A549 (cell line): ENCODE measurements at regions not wholly inside any gene's neighbourhood (a gene's known extent, or its start where the extent isn't known, plus 50 kb on each side); places are given as distances from the start of the nearest gene placed in this dataset.
A peak's percentile ranks its signal among the peaks of the same experiment; 100 is the strongest.

Source experiments
- ATAC-seq, 2 experiments: fragments of 200-7000 bp in 1 of 2; fragments of >200 bp in 1 of 2; cut with Nextera tagmentation in 1 of 2; cut with Tn5 transposase in 1 of 2; 3 replicates each; pipeline versions ENCODE4 v1.8.0 to v1.9.1; 2018 to 2020; ENCODE audit warnings: mild to moderate bottlenecking in 1 of 2, moderate library complexity in 1 of 2
- CTCF ChIA-PET: fragments of 300-600 bp; sonication (Branson Sonifier 250); formaldehyde crosslinking; extraction: SDS; loops from one replicate; lab custom pipeline; 2021; ENCODE audit warnings: antibody characterized with exemption, inconsistent platforms; lab: Yijun Ruan, JAX
- POLR2A ChIA-PET: fragments of 350-600 bp; formaldehyde crosslinking; extraction: SDS; loops from one replicate; lab custom pipeline; 2021; ENCODE audit warnings: antibody characterized with exemption, inconsistent platforms; lab: Yijun Ruan, JAX
- DNase-seq, 2 experiments: peaks; one replicate each; pipeline versions ENCODE4 v3.0.0 to v3.0.0-alpha.2; 2011 to 2016; ENCODE audit warnings: low read depth in 1 of 2, low spot score in 1 of 2
- FAIRE-seq: peaks from 2 replicates; lab custom pipeline; 2011; peaks lifted over from hg19 to GRCh38; lab: Jason Lieb, UNC
- H3K27ac ChIP-seq, 2 experiments: fragments of >200 bp; sonication (Bioruptor Twin); formaldehyde crosslinking; 3 replicates each; pipeline ENCODE4 v1.5.1; 2016 to 2017
- H3K4me1 ChIP-seq: fragments of >200 bp; sonication (Bioruptor Twin); formaldehyde crosslinking; 3 replicates; pipeline ENCODE4 v1.6.1; 2016
- H3K4me2 ChIP-seq: fragments of >200 bp; sonication (Bioruptor Twin); formaldehyde crosslinking; 3 replicates; pipeline ENCODE4 v1.6.1; 2016
- H3K4me3 ChIP-seq: fragments of >200 bp; sonication (Bioruptor Twin); formaldehyde crosslinking; 3 replicates; pipeline ENCODE4 v1.5.1; 2016
- H3K9me3 ChIP-seq: fragments of >200 bp; sonication (Bioruptor Twin); formaldehyde crosslinking; 3 replicates; pipeline ENCODE4 v1.6.1; 2016
- ATOH8 ChIP-seq: fragments of 250-450 bp; sonication (Bioruptor Pico); IDR thresholded peaks from 2 replicates; pipeline ENCODE4 v1.5.0; 2020; ENCODE audit warnings: low read depth, mild to moderate bottlenecking, moderate library complexity
- BCL3 ChIP-seq: fragments of >200 bp; sonication (Bioruptor Twin); formaldehyde crosslinking; IDR thresholded peaks from 3 replicates; pipeline ENCODE4 v1.6.1; 2016
- BHLHE40 ChIP-seq: IDR thresholded peaks from 2 replicates; pipeline ENCODE4 v1.6.1; 2012; ENCODE audit warnings: low read depth, low read length, inconsistent platforms
- CBX8 ChIP-seq: fragments of 200-600 bp; sonication (generic); IDR thresholded peaks from 2 replicates; pipeline ENCODE4 v1.6.1; 2016
- CHD4 ChIP-seq: fragments of 200-600 bp; sonication (generic); IDR thresholded peaks from 2 replicates; pipeline ENCODE4 v1.6.1; 2016; ENCODE audit warnings: antibody characterized with exemption, mild to moderate bottlenecking, borderline replicate concordance
- ELK1 ChIP-seq: fragments of 150-350 bp; IDR thresholded peaks from 2 replicates; pipeline ENCODE4 v1.6.1; 2014; ENCODE audit warnings: low read depth, mild to moderate bottlenecking, low read length
- EP300 ChIP-seq, 2 experiments: fragments of >200 bp; sonication (Bioruptor Twin); formaldehyde crosslinking; IDR thresholded peaks; 2 replicates in 1 of 2; 3 replicates in 1 of 2; pipeline ENCODE4 v1.6.1; 2016 to 2017
- GATA3 ChIP-seq: IDR thresholded peaks from 2 replicates; pipeline ENCODE4 v1.6.1; 2012; ENCODE audit warnings: borderline replicate concordance
- HDAC2 ChIP-seq: fragments of 200-600 bp; sonication (generic); IDR thresholded peaks from 2 replicates; pipeline ENCODE4 v1.6.1; 2016
- HEYL ChIP-seq: fragments of 250-450 bp; sonication (Bioruptor Pico); IDR thresholded peaks from 2 replicates; pipeline ENCODE4 v1.8.0; 2021; ENCODE audit warnings: mild to moderate bottlenecking, moderate library complexity
- HOXB5 ChIP-seq: fragments of 250-450 bp; sonication (Bioruptor Pico); IDR thresholded peaks from 2 replicates; pipeline ENCODE4 v1.5.0; 2020; ENCODE audit warnings: mild to moderate bottlenecking, moderate library complexity
- JUN ChIP-seq, 2 experiments: fragments of >200 bp; sonication (Bioruptor Twin); formaldehyde crosslinking; IDR thresholded peaks; 2 replicates in 1 of 2; 3 replicates in 1 of 2; pipeline ENCODE4 v1.6.1; 2016 to 2017
- JUNB ChIP-seq: fragments of >200 bp; sonication (Bioruptor Twin); formaldehyde crosslinking; IDR thresholded peaks from 2 replicates; pipeline ENCODE4 v1.6.1; 2016
- KDM1A ChIP-seq: fragments of 200-600 bp; sonication (generic); IDR thresholded peaks from 2 replicates; pipeline ENCODE4 v1.6.1; 2016; ENCODE audit warnings: low read depth, mild to moderate bottlenecking
- MAFK ChIP-seq: fragments of 450-650 bp; IDR thresholded peaks from 2 replicates; pipeline ENCODE4 v1.6.1; 2014; ENCODE audit not compliant: partially characterized antibody
- MYC ChIP-seq: IDR thresholded peaks from 2 replicates; pipeline ENCODE4 v1.6.1; 2012; ENCODE audit warnings: mild to moderate bottlenecking, inconsistent platforms, low read length, improper control_type of control experiment, borderline replicate concordance
- NPAS2 ChIP-seq: fragments of 250-450 bp; sonication (Bioruptor Pico); IDR thresholded peaks from 2 replicates; pipeline ENCODE4 v1.8.0; 2022; ENCODE audit warnings: mild to moderate bottlenecking, moderate library complexity, borderline replicate concordance
- NR3C1 ChIP-seq: fragments of >200 bp; sonication (Bioruptor Twin); formaldehyde crosslinking; IDR thresholded peaks from 3 replicates; pipeline ENCODE4 v1.6.1; 2017
- PBX3 ChIP-seq: IDR thresholded peaks from 2 replicates; pipeline ENCODE4 v1.6.1; 2012
- POLR2AphosphoS2 ChIP-seq: conservative IDR thresholded peaks from 2 replicates; pipeline ENCODE4 v1.6.1; 2012; ENCODE audit warnings: low read length, improper control_type of control experiment, inconsistent platforms
- RCOR1 ChIP-seq: fragments of 150-350 bp; IDR thresholded peaks from 2 replicates; pipeline ENCODE4 v1.6.1; 2014; ENCODE audit warnings: antibody characterized with exemption, low read length, low read depth
- RFX5 ChIP-seq: fragments of 450-650 bp; IDR thresholded peaks from 2 replicates; pipeline ENCODE4 v1.7.1; 2014; ENCODE audit warnings: antibody characterized with exemption, mild to moderate bottlenecking, moderate library complexity
- TFCP2L1 ChIP-seq: fragments of 250-450 bp; sonication (Bioruptor Pico); IDR thresholded peaks from 2 replicates; pipeline ENCODE4 v1.5.0; 2021; ENCODE audit warnings: mild to moderate bottlenecking
- TP53 ChIP-seq: fragments of 250-450 bp; sonication (Bioruptor Pico); IDR thresholded peaks from 2 replicates; pipeline ENCODE4 v1.5.0; 2021; ENCODE audit warnings: mild to moderate bottlenecking, moderate library complexity
- ZC3H11A ChIP-seq: fragments of 450-650 bp; IDR thresholded peaks from 2 replicates; pipeline ENCODE4 v1.6.1; 2014; ENCODE audit warnings: antibody characterized with exemption, mild to moderate bottlenecking
- ZFP36 ChIP-seq: fragments of 450-650 bp; IDR thresholded peaks from 2 replicates; pipeline ENCODE4 v1.6.1; 2014; ENCODE audit warnings: borderline replicate concordance; ENCODE audit not compliant: partially characterized antibody
- ZNF302 ChIP-seq: fragments of 250-450 bp; sonication (Bioruptor Pico); IDR thresholded peaks from 2 replicates; pipeline ENCODE4 v1.9.0; 2021; ENCODE audit warnings: inconsistent platforms, mild to moderate bottlenecking, moderate library complexity
- ZSCAN20 ChIP-seq: fragments of 250-450 bp; sonication (Bioruptor Pico); IDR thresholded peaks from 2 replicates; pipeline ENCODE4 v1.8.0; 2022; ENCODE audit warnings: mild to moderate bottlenecking, moderate library complexity
- WGBS: methylation state at CpG from one replicate; pipeline ENCODE4 v1.1.6; 2017; ENCODE audit errors: missing lambda C conversion rate; 5-methylcytosine and 5-hydroxymethylcytosine counted together

- FAIRE-seq (no peak), DNase-seq (no peak), ATAC-seq (no peak)
- CTCF ChIA-PET, result interaction anchor here (1.9 kb wide), 1 partner anchor 144 kb away, joined by 6 read pairs; no protein-coding TSS in a partner anchor
- TF ChIP-seq POLR2AphosphoS2 (no peak), KDM1A (no peak), HDAC2 (no peak), ZSCAN20 (no peak), MAFK (no peak), NPAS2 (CRISPR knock-in tag) (no peak), CHD4 (no peak), TFCP2L1 (CRISPR knock-in tag) (no peak), GATA3 (no peak), ZFP36 (no peak), JUNB (no peak), NR3C1 (no peak), ZC3H11A (no peak), ATOH8 (CRISPR knock-in tag) (no peak), RCOR1 (no peak), TP53 (CRISPR knock-in tag) (no peak), HEYL (CRISPR knock-in tag) (no peak)
- POLR2A ChIA-PET, result no interaction called here
- Histone ChIP-seq H3K4me1 (peaks cover 15% of the 10 kb centered on the region), H3K4me2 (no peak overlapping the region), H3K9me3 (peaks cover 19% of the 10 kb centered on the region), H3K4me3 (no peak overlapping the region), H3K27ac (no peak overlapping the region)
Measured at GRCh38 chr12:93957870-93958269, 190.5 kb upstream of the PLXNC1 start.

GRCh38 chr12:93959657-93960056 is 188.7 kb upstream of the PLXNC1 start:
- CTCF ChIA-PET, result no interaction called here
- FAIRE-seq, result no peak

More at GRCh38 chr12:93959657-93960056, 188.7 kb upstream of the PLXNC1 start:
- Histone ChIP-seq H3K4me3 (no peak overlapping the region), H3K4me1 (peaks cover 6% of the 10 kb centered on the region), H3K27ac (no peak overlapping the region), H3K9me3 (peaks cover 22% of the 10 kb centered on the region), H3K4me2 (no peak overlapping the region)
- POLR2A ChIA-PET, result no interaction called here
- WGBS, result 21% methylated on average over 1 of the region's 1 CpG
- no peak for TF ChIP-seq PBX3
- TF ChIP-seq ELK1, result no peak
- no peak for TF ChIP-seq ZC3H11A
- TF ChIP-seq CBX8, result no peak
- TF ChIP-seq RCOR1, result no peak
- no peak for TF ChIP-seq ZNF302 (CRISPR knock-in tag)
- TF ChIP-seq ZFP36, result no peak
- no peak for TF ChIP-seq TFCP2L1 (CRISPR knock-in tag)
- no peak for TF ChIP-seq MYC
- TF ChIP-seq BCL3, result no peak
- no peak for TF ChIP-seq BHLHE40
- TF ChIP-seq JUN (IDR thresholded peaks at IDR 0.05), result no peak
- no peak for TF ChIP-seq RFX5
- TF ChIP-seq MAFK, result no peak
- TF ChIP-seq GATA3, result no peak
- TF ChIP-seq JUNB, result no peak
- TF ChIP-seq EP300 (IDR thresholded peaks at IDR 0.05), result no peak
- no peak for TF ChIP-seq HOXB5 (CRISPR knock-in tag)
- DNase-seq (peak in 1 of 2 experiments; percentile 14), ATAC-seq (no peak)
